ENCODE measurements at regions not wholly inside any gene's neighbourhood (a gene's known extent, or its start where the extent isn't known, plus 50 kb on each side); places are given as distances from the start of the nearest gene placed in this dataset.

- TF ChIP-seq CTCF (tag by site-specific recombination; IDR thresholded peaks at IDR 0.05) (no peak), TSHZ1 (tag by site-specific recombination; IDR thresholded peaks at IDR 0.05; ENCODE audit: borderline replicate concordance) (no peak), ZNF239 (tag by site-specific recombination; IDR thresholded peaks at IDR 0.05) (no peak), ZFP37 (tag by site-specific recombination; IDR thresholded peaks at IDR 0.05) (no peak), REST (tag by site-specific recombination; IDR thresholded peaks at IDR 0.05) (no peak), ZNF747 (tag by site-specific recombination; IDR thresholded peaks at IDR 0.05) (no peak), HOXA7 (CRISPR knock-in tag; IDR thresholded peaks at IDR 0.05; ENCODE audit: borderline replicate concordance) (no peak), ZBTB49 (tag by site-specific recombination; IDR thresholded peaks at IDR 0.05; ENCODE audit: low read depth) (no peak), ZBTB1 (tag by site-specific recombination; IDR thresholded peaks at IDR 0.05) (no peak), ZBTB44 (tag by site-specific recombination; IDR thresholded peaks at IDR 0.05) (no peak), ZNF76 (tag by site-specific recombination; IDR thresholded peaks at IDR 0.05; ENCODE audit: borderline replicate concordance, low read depth) (no peak), ZNF560 (tag by site-specific recombination; IDR thresholded peaks at IDR 0.05; ENCODE audit: borderline replicate concordance) (no peak), PRDM4 (tag by site-specific recombination; IDR thresholded peaks at IDR 0.05) (no peak), ZNF785 (tag by site-specific recombination; IDR thresholded peaks at IDR 0.05) (no peak)
Observed at GRCh38 chr11:27280140-27280539, 82.9 kb downstream of the CCDC34 start.
